Peyer's patch (tissue), 4 donors: ENCODE measurements at regions not wholly inside any gene's neighbourhood (a gene's known extent, or its start where the extent isn't known, plus 50 kb on each side); places are given as distances from the start of the nearest gene placed in this dataset.

ENCODE experiments used
- POLR2A ChIP-seq, 2 donors: fragments of 450-650 bp; IDR thresholded peaks; one replicate each; pipeline ENCODE4 v1.5.1; 2017; ENCODE audit warnings: antibody characterized with exemption in 2 of 2, mild to moderate bottlenecking in 2 of 2, moderate library complexity in 2 of 2
- TF ChIP-seq, protein P1 (sequence below), 6 experiments: fragments of 450-650 bp in 4 of 6; fragments of 200-600 bp in 2 of 6; sonication (generic) in 1 of 6; IDR thresholded peaks; one replicate each; pipeline ENCODE4 v1.5.1; 2017 to 2019; ENCODE audit warnings: antibody characterized with exemption in 6 of 6, mild to moderate bottlenecking in 3 of 6, moderate library complexity in 1 of 6

DNA sequence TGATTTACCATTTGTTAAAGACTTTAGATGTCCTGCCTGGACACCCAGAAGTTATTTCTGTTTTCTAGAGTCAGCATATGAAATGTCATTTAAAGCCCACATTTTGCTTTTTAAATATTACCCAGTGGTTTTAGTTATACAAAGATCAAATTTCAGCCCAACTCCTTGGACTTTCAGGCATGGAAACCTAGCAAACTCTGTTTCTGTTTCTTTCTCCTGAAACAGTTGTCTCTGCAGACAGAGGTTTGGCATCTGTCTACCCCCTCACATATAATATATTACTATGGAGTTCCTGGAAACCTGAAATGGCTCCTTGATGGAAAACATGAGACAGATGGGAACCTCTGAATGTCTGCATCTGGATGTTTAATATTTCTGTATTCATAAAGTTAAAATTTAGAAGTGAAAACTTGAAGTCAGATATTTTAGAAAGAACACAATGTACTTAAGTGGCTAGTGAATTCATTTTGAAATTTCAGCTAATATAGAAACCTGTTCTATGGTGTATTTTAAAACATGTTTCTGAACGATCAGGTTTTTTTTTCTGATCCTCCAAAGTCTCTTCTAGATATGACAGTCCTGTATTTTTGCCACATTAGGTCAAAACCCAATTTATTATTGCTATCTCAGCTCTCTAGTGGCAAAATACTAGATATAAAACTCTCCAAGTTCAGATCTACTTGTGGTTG, 743.3 kb downstream of the CD109 start:
- TF ChIP-seq, protein P1, sequence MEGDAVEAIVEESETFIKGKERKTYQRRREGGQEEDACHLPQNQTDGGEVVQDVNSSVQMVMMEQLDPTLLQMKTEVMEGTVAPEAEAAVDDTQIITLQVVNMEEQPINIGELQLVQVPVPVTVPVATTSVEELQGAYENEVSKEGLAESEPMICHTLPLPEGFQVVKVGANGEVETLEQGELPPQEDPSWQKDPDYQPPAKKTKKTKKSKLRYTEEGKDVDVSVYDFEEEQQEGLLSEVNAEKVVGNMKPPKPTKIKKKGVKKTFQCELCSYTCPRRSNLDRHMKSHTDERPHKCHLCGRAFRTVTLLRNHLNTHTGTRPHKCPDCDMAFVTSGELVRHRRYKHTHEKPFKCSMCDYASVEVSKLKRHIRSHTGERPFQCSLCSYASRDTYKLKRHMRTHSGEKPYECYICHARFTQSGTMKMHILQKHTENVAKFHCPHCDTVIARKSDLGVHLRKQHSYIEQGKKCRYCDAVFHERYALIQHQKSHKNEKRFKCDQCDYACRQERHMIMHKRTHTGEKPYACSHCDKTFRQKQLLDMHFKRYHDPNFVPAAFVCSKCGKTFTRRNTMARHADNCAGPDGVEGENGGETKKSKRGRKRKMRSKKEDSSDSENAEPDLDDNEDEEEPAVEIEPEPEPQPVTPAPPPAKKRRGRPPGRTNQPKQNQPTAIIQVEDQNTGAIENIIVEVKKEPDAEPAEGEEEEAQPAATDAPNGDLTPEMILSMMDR (IDR thresholded peaks at IDR 0.05) = no peak
- no peak for TF ChIP-seq POLR2A (IDR thresholded peaks at IDR 0.05)
